Loucy (cell line): ENCODE measurements at regions not wholly inside any gene's neighbourhood (a gene's known extent, or its start where the extent isn't known, plus 50 kb on each side); places are given as distances from the start of the nearest gene placed in this dataset.

ENCODE experiments used
- H2AFZ ChIP-seq: fragments of 200-600 bp; sonication (generic); 2 replicates; pipeline ENCODE4 v1.6.0; 2016; ENCODE audit warnings: antibody characterized with exemption, mild to moderate bottlenecking, low read length, moderate library complexity
- H3F3A ChIP-seq: fragments of 200-600 bp; 2 replicates; pipeline ENCODE4 v1.6.0; 2016; ENCODE audit warnings: antibody characterized with exemption, low read depth, mild to moderate bottlenecking
- H3K27me3 ChIP-seq: fragments of 200-600 bp; sonication (generic); 2 replicates; pipeline ENCODE4 v1.6.1; 2014; ENCODE audit warnings: low read length, mild to moderate bottlenecking; ENCODE audit not compliant: insufficient read depth, poor library complexity, severe bottlenecking
- H3K36me3 ChIP-seq: fragments of 200-600 bp; sonication (generic); 2 replicates; pipeline ENCODE4 v1.6.1; 2016; ENCODE audit warnings: low read length; ENCODE audit not compliant: insufficient read depth
- H3K4me1 ChIP-seq: fragments of 200-600 bp; sonication (generic); 2 replicates; pipeline ENCODE4 v1.5.1; 2014; ENCODE audit warnings: low read length, mild to moderate bottlenecking; ENCODE audit not compliant: insufficient read depth, poor library complexity, severe bottlenecking
- H3K4me2 ChIP-seq: fragments of 200-600 bp; sonication (generic); 2 replicates; pipeline ENCODE4 v1.6.0; 2014; ENCODE audit warnings: antibody characterized with exemption, low read length, low read depth, mild to moderate bottlenecking; ENCODE audit not compliant: poor library complexity, severe bottlenecking
- H3K4me3 ChIP-seq: fragments of 200-600 bp; sonication (generic); 2 replicates; pipeline ENCODE4 v1.5.1; 2014; ENCODE audit warnings: low read length, mild to moderate bottlenecking, mixed read lengths; ENCODE audit not compliant: poor library complexity, severe bottlenecking
- H3K79me2 ChIP-seq: fragments of 200-600 bp; sonication (generic); 2 replicates; pipeline ENCODE4 v1.6.1; 2014; ENCODE audit warnings: low read length; ENCODE audit not compliant: insufficient read depth
- H3K9ac ChIP-seq: fragments of 200-600 bp; sonication (generic); 2 replicates; pipeline ENCODE4 v1.6.0; 2014; ENCODE audit warnings: mild to moderate bottlenecking, low read depth, low read length, moderate library complexity; ENCODE audit not compliant: poor library complexity, severe bottlenecking
- H3K9me2 ChIP-seq: fragments of 200-600 bp; sonication (generic); replicated peaks from 2 replicates; pipeline ENCODE4 v1.6.1; 2016; ENCODE audit warnings: low read depth, low read length, mixed read lengths
- H3K9me3 ChIP-seq: fragments of 200-600 bp; sonication (generic); 2 replicates; pipeline ENCODE4 v1.6.1; 2014; ENCODE audit warnings: mild to moderate bottlenecking, antibody characterized with exemption, low read length, low read depth; ENCODE audit not compliant: insufficient read depth
- H4K20me1 ChIP-seq: fragments of 200-600 bp; sonication (generic); 2 replicates; pipeline ENCODE4 v1.6.0; 2014; ENCODE audit warnings: antibody characterized with exemption, low read length, mild to moderate bottlenecking; ENCODE audit not compliant: insufficient read depth, poor library complexity, severe bottlenecking
- EZH2phosphoT487 ChIP-seq: fragments of 200-600 bp; IDR thresholded peaks from 2 replicates; pipeline ENCODE4 v1.6.1; 2018; ENCODE audit warnings: antibody characterized with exemption, mild to moderate bottlenecking, moderate library complexity, borderline replicate concordance
- TF ChIP-seq, protein P1 (sequence below): fragments of 200-600 bp; sonication (generic); conservative IDR thresholded peaks from 2 replicates; pipeline ENCODE4 v1.5.1; 2014; ENCODE audit warnings: mild to moderate bottlenecking, antibody characterized with exemption, low read length

DNA sequence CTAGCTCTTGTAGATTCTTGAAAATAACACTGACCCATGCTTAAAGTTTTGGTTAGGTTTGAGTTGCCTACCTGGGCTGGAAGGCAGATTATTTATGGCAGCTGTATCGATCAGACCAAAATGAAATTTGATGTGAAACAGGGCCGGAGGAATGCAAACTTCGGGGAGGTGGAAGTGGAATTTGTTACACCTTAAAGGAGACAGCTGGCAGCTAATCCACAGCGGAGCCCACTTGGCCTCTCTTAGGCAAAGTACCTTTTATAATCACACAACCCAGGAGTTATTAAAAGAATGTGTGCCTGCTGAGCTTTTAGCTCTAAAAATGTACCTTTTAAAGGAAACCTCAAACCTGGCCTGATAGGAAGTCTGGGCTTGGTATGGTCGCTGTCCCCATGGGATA, 250.9 kb upstream of the TPM1 start:
- Histone ChIP-seq H3K9me2 (no peaks in the 10 kb centered on the region), H3K4me2 (no peak overlapping the region), H3F3A (no peaks in the 10 kb centered on the region), H3K36me3 (no peaks in the 10 kb centered on the region), H2AFZ (no peak overlapping the region), H3K9ac (no peak overlapping the region), H4K20me1 (no peaks in the 10 kb centered on the region), H3K27me3 (no peaks in the 10 kb centered on the region), H3K4me3 (no peak overlapping the region), H3K4me1 (no peaks in the 10 kb centered on the region), H3K79me2 (no peaks in the 10 kb centered on the region), H3K9me3 (no peaks in the 10 kb centered on the region)
- TF ChIP-seq, protein P1, sequence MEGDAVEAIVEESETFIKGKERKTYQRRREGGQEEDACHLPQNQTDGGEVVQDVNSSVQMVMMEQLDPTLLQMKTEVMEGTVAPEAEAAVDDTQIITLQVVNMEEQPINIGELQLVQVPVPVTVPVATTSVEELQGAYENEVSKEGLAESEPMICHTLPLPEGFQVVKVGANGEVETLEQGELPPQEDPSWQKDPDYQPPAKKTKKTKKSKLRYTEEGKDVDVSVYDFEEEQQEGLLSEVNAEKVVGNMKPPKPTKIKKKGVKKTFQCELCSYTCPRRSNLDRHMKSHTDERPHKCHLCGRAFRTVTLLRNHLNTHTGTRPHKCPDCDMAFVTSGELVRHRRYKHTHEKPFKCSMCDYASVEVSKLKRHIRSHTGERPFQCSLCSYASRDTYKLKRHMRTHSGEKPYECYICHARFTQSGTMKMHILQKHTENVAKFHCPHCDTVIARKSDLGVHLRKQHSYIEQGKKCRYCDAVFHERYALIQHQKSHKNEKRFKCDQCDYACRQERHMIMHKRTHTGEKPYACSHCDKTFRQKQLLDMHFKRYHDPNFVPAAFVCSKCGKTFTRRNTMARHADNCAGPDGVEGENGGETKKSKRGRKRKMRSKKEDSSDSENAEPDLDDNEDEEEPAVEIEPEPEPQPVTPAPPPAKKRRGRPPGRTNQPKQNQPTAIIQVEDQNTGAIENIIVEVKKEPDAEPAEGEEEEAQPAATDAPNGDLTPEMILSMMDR, result no peak
- TF ChIP-seq EZH2phosphoT487, result no peak

DNA sequence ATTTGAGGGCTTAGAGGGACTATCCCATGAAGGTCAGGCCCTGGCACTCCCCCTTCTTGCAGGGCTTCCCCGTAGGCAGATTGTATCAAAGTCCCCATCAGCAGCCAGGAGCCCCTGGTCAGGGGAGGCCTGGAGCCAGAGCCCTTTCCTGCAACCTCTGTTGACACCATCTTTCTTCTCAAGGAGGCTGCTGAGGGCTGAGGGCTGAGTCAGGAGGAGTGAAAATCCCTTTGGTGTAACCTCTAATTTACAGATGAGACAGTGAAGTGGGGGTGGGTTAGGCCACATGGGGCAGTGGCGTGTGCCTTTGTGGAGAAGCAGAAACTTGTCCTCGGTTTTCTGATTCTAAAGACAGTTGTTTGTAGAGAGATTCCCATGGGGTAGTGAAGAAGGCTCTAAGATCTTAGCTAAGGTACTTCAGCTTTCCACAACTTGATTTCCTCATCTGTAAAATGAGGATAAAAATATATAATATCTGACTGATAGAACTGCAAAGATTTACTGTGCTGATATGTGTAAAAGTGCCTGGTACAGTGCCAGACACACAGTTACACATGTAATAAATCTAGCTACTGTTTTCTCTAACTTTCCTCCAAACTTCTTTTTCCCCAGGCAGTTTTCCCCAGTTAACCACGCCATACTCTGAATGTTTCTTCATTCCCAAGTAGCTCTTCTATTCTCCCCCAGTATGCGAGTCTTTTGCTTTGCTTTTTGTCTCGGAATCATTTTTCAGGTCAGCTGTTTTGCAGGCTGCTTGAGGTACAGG, 249.4 kb upstream of the TPM1 start:
- H3K4me1 ChIP-seq, result no peaks in the 10 kb centered on the region
- no peaks in the 10 kb centered on the region for H4K20me1 ChIP-seq
- H3K9me3 ChIP-seq, result no peaks in the 10 kb centered on the region
- TF ChIP-seq, protein P1, result no peak
- TF ChIP-seq EZH2phosphoT487, result no peak
- H3K9ac ChIP-seq, result no peak overlapping the region
- H3K4me3 ChIP-seq, result no peak overlapping the region
- no peaks in the 10 kb centered on the region for H3K9me2 ChIP-seq
- no peaks in the 10 kb centered on the region for H3K27me3 ChIP-seq
- H3K36me3 ChIP-seq, result no peaks in the 10 kb centered on the region
- no peak overlapping the region for H3K4me2 ChIP-seq
- no peak overlapping the region for H2AFZ ChIP-seq
- no peaks in the 10 kb centered on the region for H3F3A ChIP-seq
- no peaks in the 10 kb centered on the region for H3K79me2 ChIP-seq

DNA sequence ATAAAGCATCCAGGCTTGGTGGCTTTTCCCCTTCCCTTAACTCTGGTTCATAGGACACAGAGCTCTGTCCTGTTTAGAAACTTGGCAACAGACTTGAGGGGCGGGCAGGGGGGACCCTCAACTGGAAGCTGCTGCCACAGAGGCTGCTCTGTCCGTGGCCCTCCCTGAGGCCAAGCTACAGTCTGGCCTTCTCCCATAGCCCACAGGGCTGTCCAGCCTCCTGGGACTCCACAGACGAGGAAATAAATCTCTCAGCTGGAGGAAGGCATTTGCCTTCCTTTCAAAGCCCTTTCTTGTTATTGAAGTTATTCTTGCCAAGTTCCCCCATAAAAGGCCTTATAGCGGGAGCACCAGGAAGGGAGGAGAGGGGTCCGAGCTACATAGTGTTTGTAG, 248.8 kb upstream of the TPM1 start:
- Histone ChIP-seq H3K4me3 (no peak overlapping the region), H3F3A (no peaks in the 10 kb centered on the region), H3K4me1 (no peaks in the 10 kb centered on the region), H3K79me2 (no peaks in the 10 kb centered on the region), H3K4me2 (no peak overlapping the region), H3K9me3 (no peaks in the 10 kb centered on the region), H3K9me2 (no peaks in the 10 kb centered on the region), H4K20me1 (no peaks in the 10 kb centered on the region), H3K27me3 (no peaks in the 10 kb centered on the region), H2AFZ (no peak overlapping the region), H3K36me3 (no peaks in the 10 kb centered on the region), H3K9ac (no peak overlapping the region)
- TF ChIP-seq, protein P1, result no peak
- no peak for TF ChIP-seq EZH2phosphoT487
